ENCODE measurements at regions not wholly inside any gene's neighbourhood (a gene's known extent, or its start where the extent isn't known, plus 50 kb on each side); places are given as distances from the start of the nearest gene placed in this dataset.

DNA sequence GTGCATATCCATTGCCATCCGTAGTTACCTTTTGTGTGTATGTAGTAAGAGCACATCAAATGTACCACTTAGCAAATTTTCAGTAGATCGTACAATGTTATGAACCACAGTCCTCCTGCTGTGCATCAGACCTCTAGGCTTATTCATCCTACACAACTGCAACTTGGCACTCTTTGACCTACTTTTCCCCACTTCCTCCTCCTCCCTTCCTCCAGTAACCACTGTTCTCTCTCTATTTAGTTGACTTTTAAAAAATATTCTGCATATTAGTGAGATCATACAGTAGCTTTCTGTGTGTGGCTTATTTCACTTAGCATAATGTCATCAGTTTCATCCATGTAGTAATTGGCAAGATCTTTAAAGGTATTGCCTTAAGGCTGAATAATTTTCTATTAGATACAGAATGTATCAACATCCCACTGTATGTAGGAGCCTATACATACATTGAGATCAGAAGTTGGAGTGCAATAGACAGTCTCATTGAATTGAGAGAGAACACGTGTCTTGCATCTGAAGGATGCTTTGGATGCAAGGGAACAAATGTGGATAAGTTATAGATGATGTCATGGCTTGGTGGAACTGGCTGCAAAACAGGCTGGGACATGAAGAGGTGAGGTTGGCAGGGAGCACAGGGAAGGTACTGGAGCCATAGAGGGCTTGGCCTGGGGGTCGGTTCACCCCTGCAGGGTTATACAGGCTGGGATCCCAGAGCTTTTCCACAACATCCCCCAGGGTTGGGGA is 83.0 kb upstream of the FAM180A start:
- DNase-seq (ENCODE audit: low read depth in 2 of 2) = no peak

DNA sequence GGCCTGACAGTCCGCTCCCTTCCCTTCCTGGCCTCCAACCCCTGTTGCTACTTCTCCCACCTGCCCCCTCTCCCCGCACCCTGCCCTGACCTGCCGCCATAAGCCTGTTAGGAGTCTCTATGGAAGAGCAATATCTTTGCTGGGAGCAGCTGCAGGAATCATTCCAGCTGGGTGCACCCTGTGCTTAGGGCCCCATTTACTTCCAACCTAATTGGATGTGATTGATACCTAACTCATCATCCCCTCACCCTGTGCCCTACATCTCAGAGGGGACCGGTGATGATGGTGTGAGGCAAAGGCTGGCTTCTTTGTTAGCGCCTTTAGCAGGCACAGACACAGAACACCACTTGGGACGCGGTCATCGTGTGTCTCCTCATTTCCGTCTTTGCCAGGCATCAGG is 80.0 kb upstream of the FAM180A start:
- no peak for DNase-seq (ENCODE audit: low read depth in 2 of 2)

DNA sequence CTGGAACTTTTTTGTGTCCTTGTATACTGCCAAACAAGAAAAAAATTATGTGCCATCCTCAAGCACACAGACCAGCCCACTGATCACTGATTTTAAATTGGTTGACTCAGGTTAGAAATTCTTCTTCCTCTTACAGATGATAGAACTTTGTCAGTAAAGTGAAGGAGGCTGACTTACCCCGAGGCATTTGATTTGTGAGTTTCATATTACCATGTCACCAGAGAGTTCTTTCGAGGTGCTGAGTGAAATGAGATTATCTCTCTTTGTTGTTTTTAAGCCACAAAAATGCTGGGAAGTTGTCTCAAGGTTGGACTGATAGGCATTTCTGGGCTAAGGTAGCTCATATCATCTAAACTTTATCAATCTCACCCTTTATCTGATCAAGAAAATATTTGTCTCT is 78.8 kb upstream of the FAM180A start:
- no peak for DNase-seq (ENCODE audit: low read depth in 2 of 2)

DNA sequence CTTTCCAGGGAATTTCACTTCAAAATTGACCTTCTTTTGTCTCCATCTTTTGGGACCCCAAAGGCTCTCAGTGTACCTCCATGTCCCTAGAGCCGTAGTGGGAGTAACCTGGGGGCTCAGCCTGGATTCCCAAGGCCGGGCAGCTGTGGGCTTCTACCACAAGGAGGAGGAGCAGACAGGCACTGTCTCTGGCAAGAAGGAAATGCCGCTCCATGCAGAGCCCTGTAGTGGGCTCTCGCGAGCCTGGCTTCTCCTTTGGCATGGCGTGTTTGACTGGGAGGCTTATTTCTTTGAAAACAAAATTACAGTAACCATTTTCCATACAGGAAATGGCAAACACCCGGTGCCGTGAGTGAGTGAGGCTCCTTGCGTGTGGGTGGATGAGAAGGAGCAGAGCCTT is 76.8 kb upstream of the FAM180A start:
- DNase-seq (ENCODE audit: low read depth in 2 of 2) = no peak

DNA sequence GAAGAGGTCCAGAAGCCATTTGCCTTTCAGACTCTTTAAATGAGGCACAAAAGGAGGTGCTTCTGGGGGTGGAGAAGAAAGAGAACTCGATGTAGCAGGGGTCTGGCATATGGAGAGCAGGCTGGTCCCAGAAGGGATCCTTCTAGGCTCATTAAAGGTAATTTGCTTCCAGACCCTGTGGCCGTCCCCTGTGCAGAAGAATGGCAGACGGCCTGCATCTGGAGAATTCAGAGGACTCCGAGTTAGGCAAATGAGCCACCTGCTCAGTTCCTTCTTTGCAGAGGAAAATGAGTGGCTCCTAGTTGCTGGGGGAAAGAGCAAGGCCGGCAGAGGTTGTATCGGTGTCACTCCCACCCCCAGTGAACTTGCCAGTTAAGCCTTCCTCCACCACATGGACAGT is 73.8 kb upstream of the FAM180A start:
- no peak for DNase-seq (ENCODE audit: low read depth in 2 of 2)

DNA sequence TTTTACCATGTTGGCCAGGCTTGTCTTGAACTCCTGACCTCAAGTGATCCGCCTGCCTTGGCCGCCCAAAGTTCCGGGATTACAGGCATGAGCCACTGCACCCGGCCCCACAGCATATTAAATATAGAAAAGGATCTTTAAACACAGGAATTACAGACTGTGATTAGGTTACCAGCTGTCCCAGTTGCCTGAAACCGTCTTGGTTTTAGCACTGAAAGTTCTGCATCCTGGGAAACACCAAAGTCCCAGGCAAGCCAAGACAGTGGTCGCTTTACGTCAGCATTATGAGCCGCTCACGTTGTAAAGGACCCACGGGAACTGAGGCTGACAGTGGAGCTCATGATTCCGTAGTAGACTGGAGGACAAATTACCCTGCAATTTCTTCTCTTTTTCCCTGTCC is 69.0 kb upstream of the FAM180A start:
- no peak for DNase-seq (ENCODE audit: low read depth in 2 of 2)

DNA sequence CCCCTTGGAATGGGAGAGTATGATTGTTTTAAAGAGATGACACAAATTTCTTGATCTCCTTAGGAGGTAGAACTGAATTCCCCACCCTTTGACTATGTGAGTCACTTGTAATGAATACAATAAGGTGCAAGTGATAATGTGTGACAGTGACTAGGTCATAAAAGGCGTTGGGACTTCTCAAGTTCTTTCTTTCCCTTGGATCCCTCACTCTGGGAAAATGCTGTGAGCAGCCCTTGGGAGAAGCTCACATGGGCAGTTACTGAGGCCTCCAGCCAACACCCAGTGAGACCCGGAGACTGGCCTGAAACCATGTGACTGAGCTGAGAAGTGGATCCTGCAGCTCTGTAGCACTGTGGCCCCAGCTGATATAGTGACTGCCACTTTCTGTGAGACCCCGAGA is 66.4 kb upstream of the FAM180A start:
- DNase-seq (ENCODE audit: low read depth in 2 of 2) = no peak

DNA sequence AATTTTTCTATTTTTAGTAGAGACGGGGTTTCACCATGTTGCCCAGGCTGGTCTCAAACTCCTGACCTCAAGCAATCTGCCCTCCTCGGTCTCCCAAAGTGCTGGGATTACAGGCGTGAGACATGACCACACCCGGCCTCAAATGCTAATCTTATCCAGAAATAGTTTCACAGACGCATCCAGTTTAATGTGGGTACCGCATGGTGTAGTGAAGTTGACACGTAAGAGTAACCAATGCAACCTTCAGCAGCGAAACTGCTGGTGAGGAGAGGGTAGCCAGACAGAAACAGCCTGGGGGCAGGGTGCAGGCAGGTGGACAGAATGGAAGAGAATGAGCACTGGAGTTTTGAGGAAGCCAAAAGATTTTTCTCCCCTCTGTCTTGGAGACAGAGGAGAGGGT is 63.5 kb upstream of the FAM180A start:
- no peak for DNase-seq (ENCODE audit: low read depth in 2 of 2)

DNA sequence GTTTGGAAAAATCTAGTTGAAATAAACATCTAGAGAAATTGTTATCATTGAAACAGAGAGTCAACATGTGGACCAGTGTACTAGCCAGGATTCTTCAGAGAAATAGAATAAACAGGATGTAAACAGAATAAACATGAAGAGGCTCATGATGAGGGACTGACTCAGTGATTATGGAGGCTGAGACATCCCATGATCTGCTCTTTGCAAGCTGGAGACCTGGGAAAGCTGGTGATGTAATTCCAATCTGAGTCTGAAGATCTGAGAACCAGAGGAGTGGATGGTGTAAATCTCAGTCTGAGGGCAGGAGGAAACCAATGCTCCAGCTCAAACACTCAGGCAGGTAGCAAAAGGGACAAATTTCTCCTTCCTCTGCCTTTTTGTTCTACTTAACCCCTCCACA is 62.9 kb upstream of the FAM180A start:
- no peak for DNase-seq (ENCODE audit: low read depth in 2 of 2)

DNA sequence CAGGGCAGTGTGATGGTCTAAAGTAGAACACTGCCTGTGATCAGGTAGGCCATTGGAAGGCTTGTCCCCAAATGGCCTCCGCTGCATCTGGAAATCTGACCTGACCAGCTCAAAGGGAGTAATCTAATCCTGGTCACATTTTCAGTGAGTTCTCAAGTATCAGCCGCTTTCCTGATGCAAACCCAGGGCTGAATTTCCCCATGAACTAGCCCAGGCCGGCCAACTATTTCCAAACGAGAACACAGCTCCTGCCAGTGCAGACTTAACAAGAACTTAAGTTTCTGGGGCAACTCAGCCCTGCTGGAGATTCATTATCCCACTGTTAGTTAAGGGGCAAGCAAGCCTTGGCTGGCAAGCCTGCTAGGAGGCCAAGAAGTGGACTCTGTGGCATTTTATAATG is 59.6 kb upstream of the FAM180A start:
- no peak for DNase-seq (ENCODE audit: low read depth in 2 of 2)

DNA sequence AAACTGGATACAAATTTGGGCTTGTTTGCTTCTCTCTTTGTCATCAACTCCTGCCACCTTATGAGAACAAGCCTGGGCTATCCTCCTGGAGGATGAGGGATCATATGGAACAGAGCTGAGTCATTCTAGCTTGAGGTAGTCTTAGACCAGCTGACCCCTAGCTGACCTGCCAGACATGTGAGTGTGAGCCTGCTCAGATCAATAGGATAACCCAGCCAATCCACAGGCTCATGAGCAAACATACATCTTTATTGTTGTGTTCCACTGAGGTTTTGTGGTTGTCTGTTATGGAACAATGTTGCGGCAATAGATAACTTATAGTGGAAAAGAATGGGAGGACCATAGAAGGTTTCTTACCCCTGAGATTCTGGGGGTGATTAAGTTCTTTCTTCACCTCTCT is 54.5 kb upstream of the FAM180A start:
- no peak for DNase-seq (ENCODE audit: low read depth in 2 of 2)

DNA sequence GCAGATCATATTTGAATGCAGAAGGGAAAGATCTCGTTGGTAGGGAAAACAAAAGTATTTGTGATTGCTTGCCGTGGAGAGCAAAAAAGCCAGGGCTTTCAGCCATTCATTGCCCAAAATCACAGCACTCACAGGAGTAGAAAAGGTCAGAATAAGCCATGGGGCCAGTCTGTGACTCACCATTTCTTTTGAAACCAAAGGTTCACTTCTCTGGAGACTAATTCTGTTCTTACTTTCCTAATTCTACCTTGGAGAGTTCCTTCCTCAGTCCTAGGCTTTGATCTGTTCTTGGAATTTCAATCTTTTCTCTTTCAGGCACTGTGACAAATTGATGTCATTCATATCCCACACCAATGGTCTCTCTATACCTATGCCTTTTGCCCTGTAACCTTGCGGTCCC is 54.1 kb upstream of the FAM180A start:
- no peak for DNase-seq (ENCODE audit: low read depth in 2 of 2)

DNA sequence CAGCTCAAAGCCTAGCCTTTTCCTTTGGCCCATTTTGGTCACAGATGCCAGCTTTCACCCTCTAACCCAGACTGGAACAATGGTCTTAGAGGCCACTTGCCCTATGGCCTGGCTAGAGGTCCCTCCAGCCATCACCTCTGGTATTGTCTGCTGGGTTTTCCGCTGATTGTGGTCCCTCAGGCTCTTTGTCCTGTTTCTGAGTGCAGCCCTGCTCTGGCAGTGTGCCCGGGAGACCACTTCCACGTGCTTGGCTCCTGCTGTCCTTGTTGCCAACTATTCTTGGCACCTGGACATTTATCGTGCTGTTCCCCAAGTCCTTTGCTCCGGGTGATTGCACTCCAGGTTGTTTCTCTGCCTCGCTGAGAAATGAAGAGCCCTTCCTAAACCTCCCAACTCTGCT is 53.3 kb upstream of the FAM180A start:
- no peak for DNase-seq (ENCODE audit: low read depth in 2 of 2)

DNA sequence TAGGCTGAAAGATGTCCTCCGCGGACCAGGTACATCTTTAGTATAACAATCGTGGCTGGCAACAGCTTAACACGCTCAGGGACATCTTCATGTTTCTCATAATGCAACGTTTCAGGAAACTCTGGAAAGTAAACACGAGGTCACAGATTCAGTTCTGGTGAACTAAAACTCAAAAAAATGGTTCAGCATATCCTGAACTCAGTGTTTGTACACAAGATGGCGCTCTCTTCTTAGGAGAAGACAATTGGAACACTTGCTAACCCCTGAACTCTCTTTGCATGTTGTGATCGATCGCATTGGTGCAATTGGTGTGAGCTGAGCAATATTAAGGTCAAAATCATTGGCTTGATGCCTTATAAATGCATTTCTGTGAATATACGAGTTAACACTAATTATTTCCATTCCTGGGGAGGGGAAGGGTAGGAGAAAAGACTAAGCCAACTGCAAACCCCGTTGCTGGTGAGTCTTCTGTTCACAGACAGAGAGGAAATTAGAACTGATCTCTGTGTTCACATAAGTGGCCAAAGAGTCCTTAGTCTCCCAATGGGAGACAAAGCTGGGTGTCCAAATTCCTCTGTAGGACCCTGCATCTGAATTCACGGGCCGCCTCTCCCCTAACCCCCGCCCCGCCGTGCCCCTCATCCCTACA is 52.6 kb upstream of the FAM180A start:
- peak; percentile 33 to 42 for DNase-seq (ENCODE audit: low read depth in 2 of 2)

DNA sequence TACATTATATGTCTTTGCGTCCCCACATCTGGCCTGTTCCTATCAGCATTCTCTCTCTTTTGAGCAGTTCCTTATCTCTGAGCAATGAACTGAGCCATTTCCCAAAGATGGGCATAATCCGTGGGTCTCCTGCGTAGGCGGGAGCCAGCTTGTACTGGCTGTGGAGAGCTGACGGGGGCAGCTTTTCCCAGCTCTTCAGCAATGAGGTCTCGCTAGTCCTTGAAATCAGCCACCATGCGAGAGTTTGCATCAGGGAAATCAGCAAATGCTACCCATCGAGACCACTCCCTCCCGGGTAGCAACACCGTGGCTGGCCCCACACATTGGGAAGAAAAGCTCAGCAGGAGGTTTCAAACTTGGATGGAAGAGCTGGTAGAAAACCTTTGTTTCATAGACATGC is 51.9 kb upstream of the FAM180A start:
- no peak for DNase-seq (ENCODE audit: low read depth in 2 of 2)

DNA sequence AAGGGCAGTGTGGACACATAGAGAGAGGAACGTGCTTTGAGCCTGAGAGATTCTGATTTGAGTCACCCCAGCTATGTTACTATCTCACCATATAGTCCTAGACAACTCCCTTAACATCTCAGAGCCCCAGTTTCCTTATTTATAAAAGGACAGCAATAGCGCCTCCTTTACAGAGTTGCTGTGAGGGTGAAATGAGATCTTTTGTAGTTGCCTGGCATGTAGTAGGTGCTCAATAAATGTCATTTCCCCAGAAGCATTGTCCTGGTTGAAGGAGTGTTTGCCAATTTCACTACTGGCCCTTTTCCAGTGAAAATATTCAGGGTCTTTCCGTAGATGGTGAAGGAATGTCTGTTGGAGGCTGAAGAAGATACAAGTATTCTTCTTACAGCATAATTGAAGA is 51.3 kb upstream of the FAM180A start:
- no peak for DNase-seq (ENCODE audit: low read depth in 2 of 2)

Data from fibroblast of skin of left quadriceps (primary cell).